ENCODE measurements at regions not wholly inside any gene's neighbourhood (a gene's known extent, or its start where the extent isn't known, plus 50 kb on each side); places are given as distances from the start of the nearest gene placed in this dataset.

DNA sequence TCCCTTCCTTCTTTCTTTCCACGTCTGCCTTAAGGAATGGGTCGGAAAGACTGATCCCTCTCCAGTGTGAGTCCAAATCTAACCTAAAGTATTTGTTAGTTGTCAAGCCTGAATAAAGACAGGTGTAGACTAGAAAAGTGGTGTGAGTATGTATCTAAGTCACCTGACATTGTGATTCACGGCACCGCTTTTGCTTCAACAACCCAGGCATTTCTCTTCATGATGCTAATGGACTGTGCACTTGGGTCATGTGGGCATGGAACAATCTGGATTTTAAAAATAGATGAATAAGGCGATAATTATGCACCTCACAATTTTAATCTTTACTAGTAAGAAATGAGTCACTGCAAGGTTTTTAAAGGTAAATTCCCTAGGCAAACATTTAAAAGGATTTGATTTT is 107.5 kb downstream of the LIPG start:
- WGBS, 2 donors (ENCODE audit: extremely low coverage in 2 of 2, insufficient read length in 2 of 2, insufficient replicate concordance in 1 of 2) = no CpG with 5 or more reads among the region's 5 CpGs
- no peak overlapping the region for H3K14ac ChIP-seq (ENCODE audit: low read length)
- no peak overlapping the region for H3K27ac ChIP-seq (replicated peaks; ENCODE audit: low read length)

DNA sequence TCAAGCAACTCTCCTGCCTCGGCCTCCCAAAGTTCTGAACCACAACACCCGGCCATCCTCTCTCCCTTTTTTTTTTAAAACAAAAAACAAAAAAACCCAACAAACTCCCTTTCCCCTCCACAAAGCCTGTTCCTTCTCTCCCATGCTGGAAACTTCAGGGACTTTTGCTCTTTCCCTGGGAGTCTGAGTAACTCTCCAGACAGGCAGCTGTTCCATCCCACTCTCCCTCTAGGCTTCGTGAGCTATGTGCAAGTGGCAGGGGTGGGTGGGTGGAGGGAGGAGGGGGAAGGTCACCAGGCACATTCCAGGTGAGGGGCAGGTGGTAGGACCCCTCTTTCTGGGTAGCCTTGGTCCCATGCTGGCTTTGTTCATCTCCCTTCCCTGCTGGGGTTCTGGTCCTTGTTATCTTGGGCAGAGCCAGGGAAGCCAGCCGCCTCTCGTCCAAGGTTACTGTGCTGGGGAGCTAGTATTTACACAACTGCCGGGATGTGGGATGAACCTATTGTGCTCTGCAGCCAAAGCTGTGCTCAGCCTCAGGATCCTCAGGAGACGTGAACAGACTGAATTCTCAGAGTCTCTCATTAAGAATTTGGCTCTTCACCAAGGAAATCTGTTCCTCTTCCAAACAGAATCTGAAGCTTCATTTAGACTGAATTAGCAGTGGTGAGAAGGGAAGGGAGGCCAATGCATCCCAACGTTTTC is 106.9 kb downstream of the LIPG start:
- DNase-seq (ENCODE audit: low spot score) = peak; percentile 29
- no peak overlapping the region for H3K27ac ChIP-seq (replicated peaks; ENCODE audit: low read length)

More for the DNA sequence above, 107.5 kb downstream of the LIPG start:
- no peak overlapping the region for H3K9ac ChIP-seq (ENCODE audit: low read depth, low read length, poor library complexity)
- H2AFZ ChIP-seq (ENCODE audit: low read length) = peak overlapping the region; percentile 63
- H3K23ac ChIP-seq (ENCODE audit: low read depth, low read length, poor library complexity) = no peak overlapping the region
- H3K4me2 ChIP-seq (ENCODE audit: insufficient read depth, low read length, poor library complexity, severe bottlenecking) = no peak overlapping the region
- H3K4me3 ChIP-seq (ENCODE audit: low read length in 2 of 2) = no peak overlapping the region
- peaks cover 0 to 12% of the 10 kb centered on the region in 2 donors for H3K9me3 ChIP-seq (replicated peaks in 1 of 2; ENCODE audit: control insufficient read depth in 2 of 2, insufficient read depth in 1 of 2, low read depth in 1 of 2, low read length in 2 of 2)
- no peaks in the 10 kb centered on the region for H3K79me1 ChIP-seq (ENCODE audit: low read depth, low read length)
- H3K27me3 ChIP-seq (ENCODE audit: control insufficient read depth in 3 of 3, insufficient read depth in 3 of 3, low read depth in 1 of 3, low read length in 3 of 3) = peaks cover 0 to 10% (median 0%) of the 10 kb centered on the region in 3 experiments
- H2BK15ac ChIP-seq (ENCODE audit: low read length) = no peak overlapping the region
- H3K4ac ChIP-seq (ENCODE audit: low read length) = no peak overlapping the region
- no peaks in the 10 kb centered on the region for H3K36me3 ChIP-seq (replicated peaks in 1 of 2; ENCODE audit: control insufficient read depth in 2 of 2, insufficient read depth in 2 of 2, low read length in 2 of 2)
- H4K8ac ChIP-seq (ENCODE audit: low read depth, low read length) = no peak overlapping the region
- H2BK120ac ChIP-seq (ENCODE audit: low read depth, low read length) = no peak overlapping the region
- H3K18ac ChIP-seq (ENCODE audit: low read length) = no peak overlapping the region
- H2BK5ac ChIP-seq (ENCODE audit: low read length) = no peak overlapping the region
- no peak overlapping the region for H4K91ac ChIP-seq (ENCODE audit: low read depth, low read length, poor library complexity)
- H3K4me1 ChIP-seq (ENCODE audit: control insufficient read depth in 2 of 2, insufficient read depth in 1 of 2, low read depth in 1 of 2, low read length in 2 of 2) = peaks cover 14 to 20% of the 10 kb centered on the region in 2 donors
- DNase-seq (ENCODE audit: low spot score) = no peak
- no peak overlapping the region for H2AK5ac ChIP-seq (ENCODE audit: low read depth, low read length)
- H2BK12ac ChIP-seq (ENCODE audit: low read length) = no peak overlapping the region

DNA sequence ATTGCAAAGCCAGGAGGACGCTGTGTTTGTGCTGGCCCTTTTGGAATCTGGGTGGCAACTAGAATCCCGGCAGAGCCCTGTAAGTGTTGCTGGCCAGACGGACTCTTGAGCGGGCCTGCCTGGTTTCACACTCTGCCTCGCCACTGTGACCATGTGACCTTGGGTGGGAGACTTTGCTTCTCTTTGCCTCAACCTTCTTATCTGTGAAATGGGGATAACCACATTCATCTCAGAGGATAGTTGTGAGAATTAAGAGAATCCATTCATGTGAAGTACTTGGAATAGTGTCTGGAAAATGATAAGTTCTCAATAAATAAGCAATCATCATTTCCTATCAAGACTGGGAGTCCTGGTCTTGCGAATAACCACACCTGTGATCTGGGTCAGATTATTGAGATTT is 105.6 kb downstream of the LIPG start:
- H2AK5ac ChIP-seq (ENCODE audit: low read depth, low read length) = no peak overlapping the region
- no peak overlapping the region for H2AFZ ChIP-seq (ENCODE audit: low read length)
- H3K14ac ChIP-seq (ENCODE audit: low read length) = no peak overlapping the region
- no peak overlapping the region for H3K9ac ChIP-seq (ENCODE audit: low read depth, low read length, poor library complexity)
- no peak overlapping the region for H2BK5ac ChIP-seq (ENCODE audit: low read length)
- H3K4me1 ChIP-seq (ENCODE audit: control insufficient read depth in 2 of 2, insufficient read depth in 1 of 2, low read depth in 1 of 2, low read length in 2 of 2) = peaks cover 20 to 23% of the 10 kb centered on the region in 2 donors
- no peak overlapping the region for H2BK120ac ChIP-seq (ENCODE audit: low read depth, low read length)
- H4K91ac ChIP-seq (ENCODE audit: low read depth, low read length, poor library complexity) = no peak overlapping the region
- no peaks in the 10 kb centered on the region for H3K36me3 ChIP-seq (replicated peaks in 1 of 2; ENCODE audit: control insufficient read depth in 2 of 2, insufficient read depth in 2 of 2, low read length in 2 of 2)
- H3K23ac ChIP-seq (ENCODE audit: low read depth, low read length, poor library complexity) = no peak overlapping the region
- WGBS, 2 donors (ENCODE audit: extremely low coverage in 2 of 2, insufficient read length in 2 of 2, insufficient replicate concordance in 1 of 2) = no CpG with 5 or more reads among the region's 6 CpGs
- H3K4me2 ChIP-seq (ENCODE audit: insufficient read depth, low read length, poor library complexity, severe bottlenecking) = no peak overlapping the region
- H3K9me3 ChIP-seq (replicated peaks in 1 of 2; ENCODE audit: control insufficient read depth in 2 of 2, insufficient read depth in 1 of 2, low read depth in 1 of 2, low read length in 2 of 2) = peaks cover 0 to 2% of the 10 kb centered on the region in 2 donors
- H3K18ac ChIP-seq (ENCODE audit: low read length) = no peak overlapping the region
- DNase-seq (ENCODE audit: low spot score) = no peak
- H2BK12ac ChIP-seq (ENCODE audit: low read length) = no peak overlapping the region
- no peak overlapping the region for H2BK15ac ChIP-seq (ENCODE audit: low read length)
- no peak overlapping the region for H4K8ac ChIP-seq (ENCODE audit: low read depth, low read length)
- H3K79me1 ChIP-seq (ENCODE audit: low read depth, low read length) = no peaks in the 10 kb centered on the region
- H3K27ac ChIP-seq (replicated peaks; ENCODE audit: low read length) = no peak overlapping the region
- no peak overlapping the region for H3K4ac ChIP-seq (ENCODE audit: low read length)
- H3K4me3 ChIP-seq (ENCODE audit: low read length in 2 of 2) = no peak overlapping the region
- H3K27me3 ChIP-seq (ENCODE audit: control insufficient read depth in 3 of 3, insufficient read depth in 3 of 3, low read depth in 1 of 3, low read length in 3 of 3) = no peaks in the 10 kb centered on the region

More for the DNA sequence above, 106.9 kb downstream of the LIPG start:
- peaks cover 19 to 23% of the 10 kb centered on the region in 2 donors for H3K4me1 ChIP-seq (ENCODE audit: control insufficient read depth in 2 of 2, insufficient read depth in 1 of 2, low read depth in 1 of 2, low read length in 2 of 2)
- H3K9me3 ChIP-seq (replicated peaks in 1 of 2; ENCODE audit: control insufficient read depth in 2 of 2, insufficient read depth in 1 of 2, low read depth in 1 of 2, low read length in 2 of 2) = peaks cover 0 to 12% of the 10 kb centered on the region in 2 donors
- no peak overlapping the region for H2BK12ac ChIP-seq (ENCODE audit: low read length)
- H3K4me3 ChIP-seq (ENCODE audit: low read length in 2 of 2) = no peak overlapping the region
- peaks cover 0 to 6% (median 0%) of the 10 kb centered on the region in 3 experiments for H3K27me3 ChIP-seq (ENCODE audit: control insufficient read depth in 3 of 3, insufficient read depth in 3 of 3, low read depth in 1 of 3, low read length in 3 of 3)
- H3K23ac ChIP-seq (ENCODE audit: low read depth, low read length, poor library complexity) = no peak overlapping the region
- H2BK5ac ChIP-seq (ENCODE audit: low read length) = no peak overlapping the region
- no peak overlapping the region for H3K4me2 ChIP-seq (ENCODE audit: insufficient read depth, low read length, poor library complexity, severe bottlenecking)
- H2BK15ac ChIP-seq (ENCODE audit: low read length) = no peak overlapping the region
- no peak overlapping the region for H3K18ac ChIP-seq (ENCODE audit: low read length)
- H2AFZ ChIP-seq (ENCODE audit: low read length) = peak overlapping the region; percentile 63
- H3K9ac ChIP-seq (ENCODE audit: low read depth, low read length, poor library complexity) = no peak overlapping the region
- no peaks in the 10 kb centered on the region for H3K36me3 ChIP-seq (replicated peaks in 1 of 2; ENCODE audit: control insufficient read depth in 2 of 2, insufficient read depth in 2 of 2, low read length in 2 of 2)
- H4K8ac ChIP-seq (ENCODE audit: low read depth, low read length) = no peak overlapping the region
- no peak overlapping the region for H4K91ac ChIP-seq (ENCODE audit: low read depth, low read length, poor library complexity)
- H3K79me1 ChIP-seq (ENCODE audit: low read depth, low read length) = no peaks in the 10 kb centered on the region
- H3K4ac ChIP-seq (ENCODE audit: low read length) = no peak overlapping the region
- no peak overlapping the region for H2AK5ac ChIP-seq (ENCODE audit: low read depth, low read length)
- no peak overlapping the region for H3K14ac ChIP-seq (ENCODE audit: low read length)
- H2BK120ac ChIP-seq (ENCODE audit: low read depth, low read length) = no peak overlapping the region
- WGBS, 2 donors (ENCODE audit: extremely low coverage in 2 of 2, insufficient read length in 2 of 2, insufficient replicate concordance in 1 of 2) = 100% methylated on average over 1 of the region's 8 CpGs; no CpG with 5 or more reads in 1 of the 2 donors

DNA sequence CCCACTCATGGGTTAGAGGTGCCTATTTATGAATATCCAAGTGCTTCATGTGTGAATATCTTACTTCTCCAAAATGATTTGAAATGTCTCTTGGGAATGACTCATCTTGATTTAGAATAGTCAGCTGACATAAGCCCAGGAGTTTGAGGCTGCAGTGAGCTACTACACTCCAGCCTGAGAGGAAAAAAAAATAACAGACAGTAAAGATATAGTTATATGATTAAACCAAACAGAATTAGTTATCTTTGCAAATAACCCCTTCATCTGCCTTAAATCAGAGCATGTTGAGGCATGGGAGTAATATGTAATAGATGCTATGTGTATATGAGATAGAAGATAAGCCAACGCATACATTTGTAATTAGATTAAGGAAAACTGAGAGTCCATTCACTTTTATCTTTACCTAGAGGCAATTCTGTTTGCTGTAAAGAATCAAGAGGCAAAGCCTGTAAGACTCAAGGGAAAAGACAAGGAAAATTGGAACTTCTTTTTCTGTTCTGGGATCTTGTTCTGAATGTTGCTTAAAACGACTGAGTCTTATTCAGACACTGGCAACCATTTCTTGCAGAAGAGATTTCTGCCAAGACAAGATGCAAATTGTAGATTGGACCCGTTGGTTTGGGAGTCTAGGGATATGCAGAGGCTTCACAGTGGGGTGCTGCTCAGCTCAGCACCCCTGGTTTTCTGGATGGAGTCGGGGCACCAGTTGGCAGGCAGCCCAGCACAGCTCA is 104.4 kb downstream of the LIPG start:
- Histone ChIP-seq H3K23ac (ENCODE audit: low read depth, low read length, poor library complexity) (no peak overlapping the region), H3K14ac (ENCODE audit: low read length) (no peak overlapping the region), H3K9ac (ENCODE audit: low read depth, low read length, poor library complexity) (no peak overlapping the region), H3K9me3 (replicated peaks in 1 of 2; ENCODE audit: control insufficient read depth in 2 of 2, insufficient read depth in 1 of 2, low read depth in 1 of 2, low read length in 2 of 2) (peaks cover 0 to 2% of the 10 kb centered on the region in 2 donors), H2BK12ac (ENCODE audit: low read length) (no peak overlapping the region), H3K4ac (ENCODE audit: low read length) (no peak overlapping the region), H3K18ac (ENCODE audit: low read length) (no peak overlapping the region), H2AFZ (ENCODE audit: low read length) (no peak overlapping the region), H2AK5ac (ENCODE audit: low read depth, low read length) (no peak overlapping the region), H2BK120ac (ENCODE audit: low read depth, low read length) (no peak overlapping the region), H3K4me3 (ENCODE audit: low read length in 2 of 2) (no peak overlapping the region), H3K36me3 (replicated peaks in 1 of 2; ENCODE audit: control insufficient read depth in 2 of 2, insufficient read depth in 2 of 2, low read length in 2 of 2) (no peaks in the 10 kb centered on the region), H3K79me1 (ENCODE audit: low read depth, low read length) (peaks cover 2% of the 10 kb centered on the region), H2BK15ac (ENCODE audit: low read length) (no peak overlapping the region), H3K4me1 (ENCODE audit: control insufficient read depth in 2 of 2, insufficient read depth in 1 of 2, low read depth in 1 of 2, low read length in 2 of 2) (peaks cover 20 to 23% of the 10 kb centered on the region in 2 donors), H3K4me2 (ENCODE audit: insufficient read depth, low read length, poor library complexity, severe bottlenecking) (no peak overlapping the region), H4K8ac (ENCODE audit: low read depth, low read length) (no peak overlapping the region), H3K27ac (replicated peaks; ENCODE audit: low read length) (no peak overlapping the region), H2BK5ac (ENCODE audit: low read length) (no peak overlapping the region), H4K91ac (ENCODE audit: low read depth, low read length, poor library complexity) (no peak overlapping the region), H3K27me3 (ENCODE audit: control insufficient read depth in 3 of 3, insufficient read depth in 3 of 3, low read depth in 1 of 3, low read length in 3 of 3) (no peaks in the 10 kb centered on the region)
- DNase-seq (ENCODE audit: low spot score) = no peak
- WGBS, 2 donors (ENCODE audit: extremely low coverage in 2 of 2, insufficient read length in 2 of 2, insufficient replicate concordance in 1 of 2) = no CpG with 5 or more reads among the region's 4 CpGs

Data from neuronal stem cell (in vitro differentiated cells).